VCaP (cell line): ENCODE measurements at regions not wholly inside any gene's neighbourhood (a gene's known extent, or its start where the extent isn't known, plus 50 kb on each side); places are given as distances from the start of the nearest gene placed in this dataset.

Experiments
- H3K27ac ChIP-seq: fragments of 450-650 bp; 2 replicates; pipeline ENCODE4 v1.5.1; 2017
- CTCF ChIP-seq: fragments of 450-650 bp; conservative IDR thresholded peaks from 2 replicates; pipeline ENCODE4 v1.5.1; 2017; ENCODE audit warnings: mild to moderate bottlenecking, moderate library complexity

- no peak for TF ChIP-seq CTCF
- no peak overlapping the region for H3K27ac ChIP-seq
Measured at GRCh38 chr6:105511639-105512038, 108.8 kb upstream of the PREP start.

GRCh38 chr6:105510746-105511145 is 107.9 kb upstream of the PREP start:
- TF ChIP-seq CTCF, result no peak
- no peak overlapping the region for H3K27ac ChIP-seq

DNA sequence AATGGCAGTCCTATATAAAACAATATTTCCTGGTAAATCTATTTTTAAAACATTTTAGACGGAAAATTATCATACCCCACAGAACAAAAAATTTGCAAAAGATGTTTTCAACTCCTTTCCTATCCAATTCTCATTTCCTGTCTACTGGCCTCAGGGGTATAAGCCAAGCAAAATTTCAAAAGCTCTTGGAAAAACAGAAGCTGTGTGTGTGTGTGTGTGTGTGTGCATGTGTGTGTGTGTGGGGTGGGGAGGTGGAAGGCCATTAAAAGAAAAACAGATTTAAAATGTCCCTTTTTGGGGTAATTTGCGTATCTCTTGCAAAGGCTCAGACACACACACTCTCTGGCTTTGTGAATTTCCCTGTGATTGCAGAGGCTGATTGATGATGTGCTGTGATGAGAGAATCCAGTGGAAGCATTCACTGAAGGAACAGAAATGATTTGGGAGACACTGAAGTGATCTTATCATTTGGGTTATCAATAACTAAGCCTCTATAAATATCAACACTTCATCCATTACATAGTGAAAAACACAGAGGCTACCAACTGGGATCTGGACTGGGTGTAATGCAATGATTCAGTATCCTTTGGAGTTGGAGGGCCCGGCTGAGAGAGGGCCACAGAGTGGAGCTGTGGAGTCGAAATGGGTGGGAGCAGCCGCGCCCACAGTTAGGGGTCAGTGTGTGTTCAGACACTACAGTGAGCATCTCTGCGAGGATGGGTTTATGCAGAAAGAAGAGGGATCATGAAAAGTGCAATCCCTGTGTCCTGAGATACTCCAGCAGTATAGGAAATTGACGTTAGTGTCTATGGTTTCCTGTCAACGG is 106.8 kb upstream of the PREP start:
- no peak overlapping the region for H3K27ac ChIP-seq
- no peak for TF ChIP-seq CTCF

- TF ChIP-seq CTCF, result no peak
- no peak overlapping the region for H3K27ac ChIP-seq
Measured at GRCh38 chr6:105507811-105508210, 104.9 kb upstream of the PREP start.

GRCh38 chr6:105504706-105505105 is 101.8 kb upstream of the PREP start:
- H3K27ac ChIP-seq, result peak overlapping the region; percentile 25; the same call in 1 of the 2 replicates
- TF ChIP-seq CTCF, result no peak

GRCh38 chr6:105503641-105504040 is 100.8 kb upstream of the PREP start:
- TF ChIP-seq CTCF, result no peak

DNA sequence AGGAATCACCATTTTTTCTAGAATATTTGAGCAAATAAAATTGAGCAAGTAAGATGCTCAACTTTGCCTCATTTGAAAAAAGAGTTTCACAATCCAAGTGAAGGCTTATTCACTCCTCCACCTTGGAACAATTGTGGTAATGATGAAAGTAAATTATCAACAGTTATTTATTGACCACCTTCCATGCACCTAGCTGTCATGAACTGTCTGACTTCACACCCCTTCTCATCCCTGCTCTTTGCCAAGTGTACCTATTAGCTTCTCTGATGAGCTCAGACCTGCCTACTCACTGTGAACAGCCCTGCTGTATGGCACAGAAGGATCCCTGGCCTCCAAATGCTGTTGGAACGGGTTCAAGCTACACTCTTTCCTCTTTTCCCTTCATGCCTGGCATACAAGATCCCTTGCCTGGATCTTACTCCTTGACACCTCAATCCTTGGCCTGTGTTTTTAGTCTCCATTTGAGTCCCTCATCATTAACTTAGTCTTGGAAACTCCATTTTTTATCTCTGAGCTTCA is 99.0 kb upstream of the PREP start:
- no peak overlapping the region for H3K27ac ChIP-seq
- TF ChIP-seq CTCF, result no peak

More at GRCh38 chr6:105503641-105504040, 100.8 kb upstream of the PREP start:
- peak overlapping the region; percentile 32; the same call in 1 of the 2 replicates for H3K27ac ChIP-seq
